Smooth muscle cell (in vitro differentiated cells): ENCODE measurements at regions not wholly inside any gene's neighbourhood (a gene's known extent, or its start where the extent isn't known, plus 50 kb on each side); places are given as distances from the start of the nearest gene placed in this dataset.
A peak's percentile ranks its signal among the peaks of the same experiment; 100 is the strongest.

Experiments
- DNase-seq: peaks from one replicate; lab custom pipeline; 2025; ENCODE audit not compliant: unreplicated experiment; lab: John Stamatoyannopoulos, UW
- H2AFZ ChIP-seq: fragments of 200-600 bp; sonication (generic); 2 replicates; pipeline ENCODE4 v1.6.0; 2016; ENCODE audit warnings: antibody characterized with exemption, low read depth, mild to moderate bottlenecking
- H3F3A ChIP-seq: fragments of 200-600 bp; sonication (generic); 2 replicates; pipeline ENCODE4 v1.6.0; 2017; ENCODE audit warnings: antibody characterized with exemption, low read depth
- H3K27ac ChIP-seq: fragments of 200-600 bp; sonication (generic); 2 replicates; pipeline ENCODE4 v1.5.1; 2016; ENCODE audit warnings: low read depth, mild to moderate bottlenecking
- H3K27me3 ChIP-seq: fragments of 200-600 bp; sonication (generic); 2 replicates; pipeline ENCODE4 v1.6.1; 2016; ENCODE audit warnings: low read depth, mild to moderate bottlenecking
- H3K36me3 ChIP-seq: fragments of 200-600 bp; sonication (generic); 2 replicates; pipeline ENCODE4 v1.5.1; 2016; ENCODE audit warnings: low read depth
- H3K4me1 ChIP-seq: fragments of 200-600 bp; sonication (generic); 2 replicates; pipeline ENCODE4 v1.5.1; 2016; ENCODE audit warnings: low read depth
- H3K4me2 ChIP-seq: fragments of 200-600 bp; sonication (generic); 2 replicates; pipeline ENCODE4 v1.6.0; 2016; ENCODE audit warnings: mild to moderate bottlenecking
- H3K4me3 ChIP-seq: fragments of 200-600 bp; sonication (generic); 2 replicates; pipeline ENCODE4 v1.5.1; 2016; ENCODE audit warnings: mild to moderate bottlenecking
- H3K79me2 ChIP-seq: fragments of 200-600 bp; sonication (generic); 2 replicates; pipeline ENCODE4 v1.6.0; 2016; ENCODE audit warnings: low read depth, mild to moderate bottlenecking
- H3K9ac ChIP-seq: fragments of 200-600 bp; sonication (generic); 2 replicates; pipeline ENCODE4 v1.6.0; 2016; ENCODE audit warnings: low read depth
- H3K9me3 ChIP-seq: fragments of 200-600 bp; sonication (generic); replicated peaks from 2 replicates; pipeline ENCODE4 v1.5.1; 2016; ENCODE audit warnings: low read depth
- H4K20me1 ChIP-seq: fragments of 200-600 bp; sonication (generic); 2 replicates; pipeline ENCODE4 v1.6.0; 2016; ENCODE audit warnings: low read depth
- WGBS: methylation state at CpG from one replicate; pipeline ENCODE4 v1.1.7; 2016; ENCODE audit warnings: low lambda C conversion rate; 5-methylcytosine and 5-hydroxymethylcytosine counted together
- TF ChIP-seq, protein P1 (sequence below): fragments of 200-600 bp; sonication (generic); IDR thresholded peaks from 2 replicates; pipeline ENCODE4 v1.5.1; 2017; ENCODE audit warnings: borderline replicate concordance, mild to moderate bottlenecking, antibody characterized with exemption; ENCODE audit not compliant: insufficient read depth, poor library complexity, severe bottlenecking

DNA sequence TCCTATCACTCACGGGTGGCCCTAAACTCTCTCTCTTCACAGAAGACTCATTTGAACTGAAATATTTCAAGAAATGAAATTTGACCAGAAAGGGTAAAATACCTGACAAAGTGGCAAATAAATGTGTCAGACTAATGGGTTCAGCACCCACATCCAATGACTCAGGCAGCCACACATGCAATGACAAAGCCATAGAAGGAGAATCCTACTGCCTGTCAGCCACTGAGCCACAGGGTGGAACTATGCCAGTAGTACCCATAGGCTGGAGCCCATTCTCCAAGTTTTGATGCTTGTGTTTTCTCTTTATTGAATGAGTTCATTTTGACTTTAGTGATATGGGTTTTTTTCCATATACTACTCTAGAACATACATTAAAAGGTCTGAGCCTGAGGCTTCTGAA, 179.0 kb downstream of the BEND2 start:
- no peaks in the 10 kb centered on the region for H3K4me1 ChIP-seq
- no peaks in the 10 kb centered on the region for H3K79me2 ChIP-seq
- no peak overlapping the region for H2AFZ ChIP-seq
- H3K9ac ChIP-seq = no peak overlapping the region
- no peaks in the 10 kb centered on the region for H4K20me1 ChIP-seq
- no peak overlapping the region for H3K4me3 ChIP-seq
- no peaks in the 10 kb centered on the region for H3K36me3 ChIP-seq
- TF ChIP-seq, protein P1, sequence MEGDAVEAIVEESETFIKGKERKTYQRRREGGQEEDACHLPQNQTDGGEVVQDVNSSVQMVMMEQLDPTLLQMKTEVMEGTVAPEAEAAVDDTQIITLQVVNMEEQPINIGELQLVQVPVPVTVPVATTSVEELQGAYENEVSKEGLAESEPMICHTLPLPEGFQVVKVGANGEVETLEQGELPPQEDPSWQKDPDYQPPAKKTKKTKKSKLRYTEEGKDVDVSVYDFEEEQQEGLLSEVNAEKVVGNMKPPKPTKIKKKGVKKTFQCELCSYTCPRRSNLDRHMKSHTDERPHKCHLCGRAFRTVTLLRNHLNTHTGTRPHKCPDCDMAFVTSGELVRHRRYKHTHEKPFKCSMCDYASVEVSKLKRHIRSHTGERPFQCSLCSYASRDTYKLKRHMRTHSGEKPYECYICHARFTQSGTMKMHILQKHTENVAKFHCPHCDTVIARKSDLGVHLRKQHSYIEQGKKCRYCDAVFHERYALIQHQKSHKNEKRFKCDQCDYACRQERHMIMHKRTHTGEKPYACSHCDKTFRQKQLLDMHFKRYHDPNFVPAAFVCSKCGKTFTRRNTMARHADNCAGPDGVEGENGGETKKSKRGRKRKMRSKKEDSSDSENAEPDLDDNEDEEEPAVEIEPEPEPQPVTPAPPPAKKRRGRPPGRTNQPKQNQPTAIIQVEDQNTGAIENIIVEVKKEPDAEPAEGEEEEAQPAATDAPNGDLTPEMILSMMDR = no peak
- 79% methylated on average over 1 of the region's 1 CpG for WGBS
- no peak overlapping the region for H3K27ac ChIP-seq
- no peak overlapping the region for H3K4me2 ChIP-seq
- DNase-seq = no peak
- H3K9me3 ChIP-seq = no peaks in the 10 kb centered on the region
- no peaks in the 10 kb centered on the region for H3K27me3 ChIP-seq
- H3F3A ChIP-seq = no peaks in the 10 kb centered on the region

DNA sequence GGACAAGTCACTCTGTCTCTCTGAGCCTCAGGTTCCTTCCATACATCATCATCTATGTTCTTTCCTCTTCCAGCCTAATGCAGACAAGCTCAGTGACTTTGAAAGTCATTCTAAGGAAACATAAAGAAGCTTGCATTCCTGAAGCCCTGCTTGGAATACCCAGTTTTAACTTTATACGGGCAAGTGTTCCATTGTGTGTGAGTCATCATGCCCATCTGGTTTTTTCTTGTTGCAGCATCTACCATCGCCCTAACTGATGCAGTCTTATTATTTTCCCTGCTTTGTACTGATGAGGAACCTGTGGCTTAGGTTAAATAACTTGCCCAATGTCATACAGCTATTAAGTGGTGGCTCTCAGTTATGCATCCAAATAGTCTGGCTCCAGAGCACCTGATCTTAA, 177.9 kb upstream of the RAI2 start:
- Histone ChIP-seq H3K4me1 (no peaks in the 10 kb centered on the region), H3F3A (no peaks in the 10 kb centered on the region), H3K9ac (no peak overlapping the region), H3K4me2 (no peak overlapping the region), H2AFZ (no peak overlapping the region), H3K4me3 (no peak overlapping the region), H3K36me3 (no peaks in the 10 kb centered on the region), H3K27me3 (no peaks in the 10 kb centered on the region), H3K27ac (no peak overlapping the region), H4K20me1 (no peaks in the 10 kb centered on the region), H3K9me3 (no peaks in the 10 kb centered on the region), H3K79me2 (no peaks in the 10 kb centered on the region)
- TF ChIP-seq, protein P1 = no peak
- 47% methylated on average over 2 of the region's 2 CpGs for WGBS
- no peak for DNase-seq

DNA sequence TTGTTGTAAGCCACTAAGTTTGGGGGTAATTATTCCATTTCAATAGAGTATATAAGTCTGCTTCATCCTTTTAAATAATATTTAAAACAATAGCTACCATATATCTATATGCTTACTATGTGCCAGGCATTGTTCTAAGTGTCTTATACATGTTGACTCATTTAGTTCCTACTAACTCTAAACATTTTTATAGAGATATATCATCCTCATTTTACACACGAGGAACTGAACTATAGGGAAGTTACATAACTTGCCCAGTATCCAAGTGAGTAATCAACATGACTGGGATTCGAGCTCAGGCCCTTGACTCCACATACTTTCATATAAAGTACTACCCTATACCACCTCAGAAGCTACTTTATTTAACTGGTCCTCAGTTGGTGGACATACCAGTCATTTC, 175.3 kb upstream of the RAI2 start:
- Histone ChIP-seq H3K79me2 (no peaks in the 10 kb centered on the region), H3K36me3 (no peaks in the 10 kb centered on the region), H3K27me3 (no peaks in the 10 kb centered on the region), H3K4me3 (no peak overlapping the region), H3K4me2 (no peak overlapping the region), H3F3A (no peaks in the 10 kb centered on the region), H3K9ac (no peak overlapping the region), H4K20me1 (no peaks in the 10 kb centered on the region), H3K9me3 (no peaks in the 10 kb centered on the region), H3K27ac (no peak overlapping the region), H2AFZ (no peak overlapping the region), H3K4me1 (no peaks in the 10 kb centered on the region)
- TF ChIP-seq, protein P1 = no peak
- WGBS = 48% methylated on average over 2 of the region's 2 CpGs
- DNase-seq = no peak

DNA sequence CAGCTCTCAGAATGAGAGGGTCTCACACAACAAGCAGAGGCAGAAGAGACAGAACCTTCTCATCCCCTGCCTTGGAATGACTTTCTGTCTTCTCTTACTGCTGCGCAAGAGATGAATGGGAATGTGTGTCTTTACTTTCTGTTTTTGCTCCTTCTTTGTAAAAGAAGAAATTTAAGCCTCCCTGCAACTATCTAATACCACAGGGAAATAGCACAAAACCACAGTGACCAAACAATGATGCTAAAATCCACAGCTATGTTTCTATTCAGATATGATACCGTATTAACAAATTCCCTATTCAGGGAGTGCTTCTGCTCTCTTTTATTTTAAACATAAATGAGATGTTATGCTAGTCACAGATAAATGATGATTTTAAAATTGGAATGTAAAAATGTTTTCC, 173.8 kb upstream of the RAI2 start:
- H3K9ac ChIP-seq = no peak overlapping the region
- H3K4me3 ChIP-seq = no peak overlapping the region
- no peak overlapping the region for H3K27ac ChIP-seq
- TF ChIP-seq, protein P1 = no peak
- peak overlapping the region; percentile 35 for H3K4me2 ChIP-seq
- H3K36me3 ChIP-seq = no peaks in the 10 kb centered on the region
- DNase-seq = no peak
- WGBS = 48% methylated on average over 2 of the region's 2 CpGs
- H2AFZ ChIP-seq = no peak overlapping the region
- H3K4me1 ChIP-seq = no peaks in the 10 kb centered on the region
- H4K20me1 ChIP-seq = no peaks in the 10 kb centered on the region
- no peaks in the 10 kb centered on the region for H3K79me2 ChIP-seq
- H3K9me3 ChIP-seq = no peaks in the 10 kb centered on the region
- no peaks in the 10 kb centered on the region for H3K27me3 ChIP-seq
- no peaks in the 10 kb centered on the region for H3F3A ChIP-seq
